SKM-1 treated with dmso at 0.1 percent for 144 hours (cell line): ENCODE measurements at regions not wholly inside any gene's neighbourhood (a gene's known extent, or its start where the extent isn't known, plus 50 kb on each side); places are given as distances from the start of the nearest gene placed in this dataset.

ENCODE experiments used
- DNase-seq: peaks from one replicate; lab custom pipeline; 2025; ENCODE audit not compliant: unreplicated experiment; lab: John Stamatoyannopoulos, UW

GRCh38 chr10:113219446-113219845 lies 269.4 kb downstream of the TCF7L2 start:
- no peak for DNase-seq

DNA sequence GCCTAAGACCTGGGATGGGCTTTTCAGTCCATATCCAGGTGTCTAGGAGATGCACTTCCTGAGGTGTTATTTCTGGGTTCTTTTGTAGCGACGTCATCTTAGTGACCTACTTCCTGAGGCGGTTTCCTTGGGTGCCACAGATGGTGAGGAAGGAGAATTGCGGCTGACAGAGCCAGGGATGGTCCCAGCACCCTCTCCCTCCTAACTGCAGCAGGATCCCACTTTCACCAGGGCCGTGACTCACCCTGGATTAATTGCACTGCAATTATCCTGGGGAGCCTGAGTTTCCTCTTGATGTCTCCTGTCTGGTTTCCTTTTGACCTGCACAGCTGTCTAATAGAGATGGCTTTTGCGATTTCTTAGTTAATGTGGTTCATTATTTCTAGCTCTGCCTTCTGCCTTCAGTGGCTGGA lies 271.7 kb downstream of the TCF7L2 start:
- DNase-seq: no peak

- no peak for DNase-seq
These were observed 272.2 kb downstream of the TCF7L2 start for GRCh38 chr10:113222207-113222606.

DNA sequence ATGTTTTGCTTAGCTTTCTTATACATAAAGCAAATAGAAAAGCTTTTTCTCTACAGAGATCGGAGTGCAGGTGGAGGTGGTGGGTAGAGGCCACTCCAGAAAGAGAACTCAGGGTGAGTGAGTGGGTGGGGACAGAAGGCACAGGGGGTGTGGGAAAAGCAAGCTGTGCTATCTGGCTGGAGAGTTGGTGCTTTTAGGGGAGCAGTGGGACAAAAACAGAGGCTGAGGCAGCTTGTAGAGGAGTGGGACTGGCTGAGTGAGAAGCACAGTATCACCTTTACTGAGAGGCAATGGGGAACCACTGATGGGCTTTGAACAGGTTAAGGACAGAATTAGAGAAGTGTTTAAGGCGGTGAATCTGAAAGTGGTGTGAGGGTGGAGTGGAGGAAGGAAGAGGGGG lies 275.3 kb downstream of the TCF7L2 start:
- DNase-seq: no peak

GRCh38 chr10:113225903-113226302 lies 275.9 kb downstream of the TCF7L2 start:
- DNase-seq: no peak

DNA sequence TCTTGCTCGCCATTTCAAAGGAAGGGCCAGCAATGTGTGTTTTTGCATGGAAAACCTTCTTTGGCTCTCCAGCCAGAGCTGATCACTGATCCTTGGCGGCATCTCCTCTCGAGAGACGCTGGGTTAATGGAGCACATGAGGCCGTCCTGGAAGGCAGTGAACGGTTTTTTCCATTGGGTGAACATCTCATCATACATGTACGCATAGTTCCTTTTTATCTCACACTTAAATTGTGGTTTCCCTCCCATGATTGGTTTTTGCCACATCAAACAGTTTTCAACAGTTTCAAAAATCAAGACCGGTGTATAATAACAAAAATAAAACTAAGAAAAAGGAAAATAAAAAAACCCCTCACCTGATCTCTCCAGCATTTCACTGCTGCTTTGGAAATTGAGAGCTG lies 276.4 kb downstream of the TCF7L2 start:
- DNase-seq: no peak

- DNase-seq: no peak
These were observed 276.9 kb downstream of the TCF7L2 start for GRCh38 chr10:113226831-113227445.

DNA sequence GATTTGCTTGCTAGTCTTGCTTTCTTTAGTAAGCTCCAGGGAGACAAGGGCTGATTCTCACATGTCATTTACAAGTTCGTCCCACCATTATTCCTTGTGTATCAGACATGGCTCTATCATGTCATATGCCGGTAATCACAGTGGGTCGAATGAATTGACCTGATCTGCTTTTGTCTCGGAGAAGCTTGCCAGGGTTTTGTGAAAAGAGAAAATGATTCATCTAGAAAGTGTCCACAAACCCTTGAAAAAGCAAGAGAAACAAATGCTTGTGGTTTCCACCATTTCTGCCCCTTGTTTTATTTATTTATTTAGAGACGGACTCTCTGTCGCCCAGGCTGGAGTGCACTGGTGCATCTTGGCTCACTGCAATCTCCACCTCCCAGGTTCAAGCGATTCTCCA lies 278.5 kb downstream of the TCF7L2 start:
- DNase-seq: no peak

DNA sequence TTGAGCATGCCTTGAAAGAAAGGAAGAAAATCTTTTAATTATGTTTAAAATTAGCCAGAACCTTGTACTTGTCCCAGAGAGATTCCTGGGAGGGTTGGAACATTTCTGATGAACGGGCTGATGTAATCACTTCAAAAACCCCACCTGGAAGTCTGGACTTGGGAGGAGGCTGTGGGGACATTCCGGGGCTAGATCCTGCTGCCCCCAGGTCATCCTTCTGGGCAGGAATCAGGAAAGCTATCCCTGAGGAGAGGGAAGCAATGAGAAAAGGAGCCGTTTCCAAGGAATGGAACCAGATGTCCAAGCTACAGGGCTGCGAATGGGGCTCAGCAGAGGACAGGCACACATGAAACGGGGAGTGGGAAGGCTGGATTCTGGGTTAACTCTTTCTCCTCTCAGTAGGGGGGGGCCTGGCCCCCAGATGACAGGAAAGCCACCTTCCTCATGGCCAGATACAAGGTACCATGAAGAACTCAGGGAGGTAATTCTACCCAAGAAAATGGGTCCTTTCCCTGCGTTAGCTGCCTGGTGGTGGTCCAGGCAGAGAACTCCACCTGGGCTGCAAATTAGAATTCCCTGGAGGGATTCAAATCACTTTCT lies 280.1 kb downstream of the TCF7L2 start:
- no peak for DNase-seq

- no peak for DNase-seq
These were observed 283.0 kb downstream of the TCF7L2 start for GRCh38 chr10:113232928-113233511.

GRCh38 chr10:113234481-113234880 lies 284.4 kb downstream of the TCF7L2 start:
- no peak for DNase-seq

- DNase-seq: no peak
These were observed 285.5 kb downstream of the TCF7L2 start for GRCh38 chr10:113235508-113235907.

DNA sequence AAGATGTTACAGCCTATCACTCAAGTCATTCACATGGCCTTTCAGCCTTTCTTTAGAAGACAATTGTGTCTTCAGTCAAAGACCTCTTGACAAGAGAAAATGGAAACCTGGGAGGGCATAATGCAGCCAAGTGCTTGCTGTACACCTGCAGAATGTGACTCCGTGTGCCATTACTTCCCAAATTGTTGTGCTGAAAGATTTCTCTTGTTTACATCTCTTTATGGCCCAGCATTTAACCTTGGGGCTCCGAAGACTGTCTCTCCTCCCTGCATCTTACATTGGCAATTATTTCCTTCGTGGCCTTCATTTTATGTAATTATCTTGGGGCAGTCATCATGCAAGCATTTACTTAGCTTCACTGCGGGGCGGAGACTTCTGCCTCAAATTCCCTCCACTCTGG lies 287.0 kb downstream of the TCF7L2 start:
- DNase-seq: no peak

DNA sequence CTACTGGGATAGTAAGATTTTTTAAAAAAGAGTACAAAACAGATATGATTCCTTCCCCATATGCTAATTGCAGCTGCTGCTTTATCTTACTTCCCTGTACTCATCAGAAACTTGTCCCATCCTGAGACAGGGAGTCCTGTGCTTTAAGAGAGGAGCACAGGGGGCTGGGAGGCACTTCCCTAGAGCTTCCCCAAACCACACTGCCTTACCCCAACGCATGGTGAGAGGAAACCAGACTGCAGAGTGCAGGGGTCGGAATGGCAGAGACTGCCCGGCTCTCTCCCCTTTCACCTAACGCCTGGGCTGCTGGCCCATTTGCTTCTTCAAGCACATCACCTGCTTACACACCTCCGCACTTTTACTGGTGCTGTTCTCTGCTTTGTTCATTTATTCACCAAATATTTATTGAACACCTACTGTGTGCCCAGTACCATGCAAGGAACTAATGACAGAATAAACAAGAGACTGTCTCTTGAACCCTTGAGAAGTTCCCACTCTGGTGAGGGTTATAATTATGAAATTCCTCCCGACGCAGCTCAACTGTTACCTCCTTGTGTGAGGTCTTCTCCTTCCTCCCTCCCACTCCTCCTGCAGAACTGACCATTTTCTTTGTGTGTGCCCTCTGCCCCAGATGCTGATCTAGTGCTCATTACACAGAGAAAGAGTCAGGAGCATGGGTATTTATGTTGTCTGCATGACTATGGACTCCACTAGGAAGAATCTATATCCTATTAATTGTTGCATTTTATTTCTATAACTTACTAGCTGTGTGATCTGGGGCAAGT lies 289.7 kb downstream of the TCF7L2 start:
- no peak for DNase-seq

DNA sequence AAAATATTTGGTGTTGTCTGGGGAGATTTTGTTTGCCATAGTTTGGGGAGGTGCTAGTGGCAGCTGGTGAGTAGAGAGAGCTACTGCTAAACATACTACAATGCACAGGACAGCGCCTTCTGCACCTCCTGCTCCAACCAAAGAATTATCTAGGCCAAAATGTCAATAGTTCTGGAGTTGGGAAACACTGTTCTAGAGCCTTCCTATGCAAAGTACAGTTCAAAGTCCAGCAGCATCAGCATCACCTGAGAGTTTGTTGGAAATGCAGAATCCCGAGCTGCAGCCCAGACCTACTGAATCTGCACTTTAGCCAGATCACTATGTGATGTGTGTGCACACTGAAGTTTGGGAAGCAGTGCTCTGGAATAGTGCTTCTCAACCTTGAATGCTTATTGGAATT lies 290.7 kb downstream of the TCF7L2 start:
- no peak for DNase-seq

GRCh38 chr10:113241599-113242360 lies 291.7 kb downstream of the TCF7L2 start:
- DNase-seq: no peak

DNA sequence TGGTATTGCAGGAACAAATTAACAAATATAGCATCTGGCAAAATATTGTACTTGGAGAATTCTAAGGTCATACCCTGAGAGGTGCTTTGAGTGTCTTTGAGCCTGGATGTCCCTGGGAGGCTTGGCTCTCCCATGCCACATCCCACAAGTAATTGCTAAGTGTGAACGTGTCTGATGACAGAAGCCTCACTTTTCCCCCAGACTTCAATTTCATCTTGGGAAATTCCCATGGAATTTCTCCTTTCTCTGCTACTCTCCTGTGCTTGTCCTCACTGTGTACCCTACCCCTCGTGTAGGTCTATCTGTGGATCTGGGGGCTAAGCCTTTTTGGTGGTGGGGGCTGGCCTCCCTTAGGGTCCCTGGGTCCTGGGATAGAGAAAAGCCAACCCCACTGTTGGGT lies 293.3 kb downstream of the TCF7L2 start:
- no peak for DNase-seq

- no peak for DNase-seq
These were observed 294.7 kb downstream of the TCF7L2 start for GRCh38 chr10:113244750-113245149.

DNA sequence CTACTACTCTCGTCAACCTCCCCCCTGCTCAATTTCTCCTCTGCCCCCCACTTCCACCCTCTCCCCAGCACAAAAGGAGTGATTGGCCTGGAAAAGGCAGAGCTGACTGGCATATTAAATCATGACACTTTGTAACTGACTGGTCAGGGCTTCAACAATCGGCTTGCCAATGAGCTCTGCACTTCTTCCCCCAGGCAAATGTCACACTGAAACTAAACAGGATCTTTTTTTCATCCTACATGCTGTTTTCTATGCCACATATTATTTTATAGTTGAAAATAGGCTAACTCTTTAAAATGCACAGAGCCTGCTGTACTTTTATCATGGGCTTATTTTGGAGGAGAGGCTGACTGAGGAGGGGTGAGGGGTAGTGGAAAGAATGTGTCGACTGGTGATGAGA lies 295.2 kb downstream of the TCF7L2 start:
- no peak for DNase-seq

DNA sequence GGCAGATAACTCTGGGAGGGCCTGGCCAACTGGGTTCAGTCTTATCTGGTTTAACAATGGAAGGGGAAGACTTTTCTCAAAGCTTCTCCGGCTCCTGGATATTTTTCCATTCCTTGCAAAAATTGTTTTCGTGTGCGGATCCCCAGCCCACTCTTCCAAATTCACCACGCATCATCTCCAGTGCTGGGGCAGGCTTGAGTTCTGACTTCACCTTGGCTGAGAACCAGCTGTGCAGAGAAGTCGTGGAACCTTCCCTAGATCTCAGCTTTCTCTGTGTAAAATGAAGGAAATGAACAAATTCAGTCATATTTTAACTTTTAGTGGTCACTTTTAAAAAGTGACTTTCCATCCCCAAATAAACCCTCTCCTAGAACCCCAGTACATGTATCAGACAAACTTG lies 297.0 kb downstream of the TCF7L2 start:
- no peak for DNase-seq
